ENCODE measurements at regions not wholly inside any gene's neighbourhood (a gene's known extent, or its start where the extent isn't known, plus 50 kb on each side); places are given as distances from the start of the nearest gene placed in this dataset.

DNA sequence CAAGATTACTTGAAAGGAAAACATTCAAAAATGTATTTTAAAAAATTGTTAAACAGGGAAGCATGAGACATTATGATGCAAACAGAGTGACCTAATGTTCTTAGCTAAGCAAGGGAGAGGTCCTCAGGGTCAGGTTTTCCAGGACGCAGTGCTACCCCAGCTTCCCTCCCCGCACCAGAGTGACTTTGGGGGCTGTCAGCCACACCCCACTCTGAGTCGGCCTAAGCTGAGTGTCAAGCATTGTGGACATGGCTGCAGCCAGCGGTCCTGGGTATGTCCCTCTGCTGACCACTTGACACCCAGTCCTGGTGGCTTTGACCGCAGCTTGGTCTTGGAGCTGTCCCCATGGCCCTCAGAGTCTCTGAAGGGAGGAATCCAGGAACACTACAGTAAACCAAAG, 54.9 kb upstream of the CD93 start:
- TF ChIP-seq SP1 (IDR thresholded peaks at IDR 0.05) (no peak), NFRKB (IDR thresholded peaks at IDR 0.05) (no peak), FOXM1 (IDR thresholded peaks at IDR 0.05; ENCODE audit: borderline replicate concordance) (no peak), CTBP1 (IDR thresholded peaks at IDR 0.05; ENCODE audit: borderline replicate concordance) (no peak), BHLHE40 (IDR thresholded peaks at IDR 0.05; ENCODE audit: borderline replicate concordance) (no peak), SUZ12 (IDR thresholded peaks at IDR 0.05) (no peak), FOXK2 (IDR thresholded peaks at IDR 0.05) (no peak)

Measured in HEK293T (cell line).